ENCODE measurements at regions not wholly inside any gene's neighbourhood (a gene's known extent, or its start where the extent isn't known, plus 50 kb on each side); places are given as distances from the start of the nearest gene placed in this dataset.
A peak's percentile ranks its signal among the peaks of the same experiment; 100 is the strongest.

DNA sequence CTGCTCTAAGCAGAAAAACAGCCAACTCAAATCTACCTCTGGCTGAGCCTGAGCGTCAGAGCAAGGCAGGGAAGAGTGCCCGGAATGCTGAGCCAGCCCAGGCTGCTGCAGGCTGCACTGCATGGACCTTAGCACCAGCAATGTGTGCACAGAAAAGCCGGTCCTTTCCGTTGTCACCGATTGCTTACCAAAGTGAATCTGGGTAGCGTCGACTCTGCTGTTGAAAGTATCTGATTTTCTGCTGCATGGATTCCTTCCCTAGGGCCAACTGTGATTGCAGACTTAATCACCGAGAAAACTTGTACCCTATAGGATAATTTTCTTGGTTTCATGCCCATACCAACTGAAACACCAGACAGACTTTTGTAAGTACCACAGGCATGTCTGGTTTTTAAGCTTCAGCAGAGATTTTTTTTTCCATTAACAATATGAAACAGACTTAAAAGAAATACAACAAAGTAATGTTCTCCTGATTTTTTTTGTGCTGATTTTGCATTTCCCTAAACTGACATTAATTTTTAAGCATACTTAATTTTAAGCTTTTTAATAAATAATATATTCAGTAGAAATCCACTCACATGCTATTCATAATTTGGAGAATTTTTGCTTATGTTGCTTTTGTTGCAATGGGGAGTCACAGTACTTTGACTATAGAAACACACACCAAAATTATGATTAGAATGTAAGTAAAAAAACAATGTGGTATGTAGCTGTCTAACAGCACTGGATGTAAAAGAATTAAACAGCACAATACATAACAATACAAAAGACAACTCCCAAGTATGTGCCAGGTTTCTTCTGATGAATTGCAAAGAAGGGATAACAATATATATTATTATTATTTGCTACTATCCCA lies 218.0 kb downstream of the THBS2 start:
- no peaks in the 10 kb centered on the region for H3K79me2 ChIP-seq (ENCODE audit: insufficient read depth, low read length)
- Mint-ChIP-seq H3K4me3 (ENCODE audit: unreplicated experiment) (no peak overlapping the region), H3K36me3 (ENCODE audit: low read depth, unreplicated experiment) (no peaks in the 10 kb centered on the region), H3K27me3 (ENCODE audit: low read depth, unreplicated experiment) (peaks cover 9% of the 10 kb centered on the region), H3K9me3 (ENCODE audit: unreplicated experiment) (peaks cover 10% of the 10 kb centered on the region), H3K4me1 (ENCODE audit: low read depth, unreplicated experiment) (peaks cover 6% of the 10 kb centered on the region), H3K27ac (ENCODE audit: unreplicated experiment) (peak overlapping the region; percentile 77)
- H3K27ac ChIP-seq (ENCODE audit: low read depth, low read length), result peak overlapping the region; percentile 80
- peak overlapping the region; percentile 15 for H3K4me3 ChIP-seq (ENCODE audit: insufficient read depth, low read depth, low read length)
- H2AFZ ChIP-seq (ENCODE audit: low read depth, low read length), result peak overlapping the region; percentile 64
- peak; percentile 32 for FAIRE-seq
- H3K4me2 ChIP-seq (ENCODE audit: low read length), result peak overlapping the region; percentile 72
- H3K36me3 ChIP-seq (ENCODE audit: insufficient read depth, low read length), result no peaks in the 10 kb centered on the region
- H3K4me1 ChIP-seq (ENCODE audit: insufficient read depth, low read length), result peaks cover 16% of the 10 kb centered on the region
- no peak for TF ChIP-seq EZH2 (IDR thresholded peaks at IDR 0.05; ENCODE audit: insufficient read depth, low read length)
- TF ChIP-seq, protein P1, sequence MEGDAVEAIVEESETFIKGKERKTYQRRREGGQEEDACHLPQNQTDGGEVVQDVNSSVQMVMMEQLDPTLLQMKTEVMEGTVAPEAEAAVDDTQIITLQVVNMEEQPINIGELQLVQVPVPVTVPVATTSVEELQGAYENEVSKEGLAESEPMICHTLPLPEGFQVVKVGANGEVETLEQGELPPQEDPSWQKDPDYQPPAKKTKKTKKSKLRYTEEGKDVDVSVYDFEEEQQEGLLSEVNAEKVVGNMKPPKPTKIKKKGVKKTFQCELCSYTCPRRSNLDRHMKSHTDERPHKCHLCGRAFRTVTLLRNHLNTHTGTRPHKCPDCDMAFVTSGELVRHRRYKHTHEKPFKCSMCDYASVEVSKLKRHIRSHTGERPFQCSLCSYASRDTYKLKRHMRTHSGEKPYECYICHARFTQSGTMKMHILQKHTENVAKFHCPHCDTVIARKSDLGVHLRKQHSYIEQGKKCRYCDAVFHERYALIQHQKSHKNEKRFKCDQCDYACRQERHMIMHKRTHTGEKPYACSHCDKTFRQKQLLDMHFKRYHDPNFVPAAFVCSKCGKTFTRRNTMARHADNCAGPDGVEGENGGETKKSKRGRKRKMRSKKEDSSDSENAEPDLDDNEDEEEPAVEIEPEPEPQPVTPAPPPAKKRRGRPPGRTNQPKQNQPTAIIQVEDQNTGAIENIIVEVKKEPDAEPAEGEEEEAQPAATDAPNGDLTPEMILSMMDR (IDR thresholded peaks at IDR 0.05; ENCODE audit: insufficient read depth, low read depth, low read length), result no peak
- H3K27me3 ChIP-seq (ENCODE audit: insufficient read depth, low read length), result no peaks in the 10 kb centered on the region
- H3K9ac ChIP-seq (ENCODE audit: low read length), result peak overlapping the region; percentile 72
- no peaks in the 10 kb centered on the region for H4K20me1 ChIP-seq (ENCODE audit: insufficient read depth, low read length)
- H3K9me3 ChIP-seq (ENCODE audit: insufficient read depth, low read depth, low read length), result no peaks in the 10 kb centered on the region
- DNase-seq (ENCODE audit: low read depth), result peak; percentile 95

DNA sequence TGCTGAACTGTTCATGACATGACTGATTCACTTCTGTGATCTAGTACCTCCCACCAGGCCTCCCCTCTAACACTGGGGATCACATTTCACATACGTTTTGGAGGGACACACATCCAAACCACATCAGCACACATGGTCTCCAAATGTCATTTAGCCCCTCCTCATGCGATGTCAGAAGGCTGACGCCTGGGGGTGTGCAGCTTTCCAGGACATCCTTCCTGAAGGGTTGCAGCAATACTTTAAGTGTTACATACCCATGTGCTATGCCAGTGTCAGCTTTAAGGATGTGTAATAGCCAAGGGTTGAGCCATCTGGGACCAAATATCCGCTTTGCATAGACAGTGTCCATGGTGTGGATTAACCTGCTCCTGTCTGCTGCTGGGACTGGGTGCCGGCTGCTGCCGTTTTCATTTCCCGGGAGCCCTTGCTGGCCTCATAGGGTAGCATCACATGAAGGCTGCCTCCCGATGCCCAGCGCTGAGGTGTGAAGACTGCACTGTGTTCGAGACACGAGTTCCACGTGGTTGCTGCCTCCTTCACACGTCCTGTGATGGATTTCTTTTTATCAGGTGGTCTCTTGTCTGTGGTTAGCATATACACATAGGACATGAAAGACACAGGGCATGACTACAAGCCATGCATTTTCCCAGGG lies 219.0 kb downstream of the THBS2 start:
- TF ChIP-seq, protein P1 (IDR thresholded peaks at IDR 0.05; ENCODE audit: insufficient read depth, low read depth, low read length), result no peak
- no peak for TF ChIP-seq EZH2 (IDR thresholded peaks at IDR 0.05; ENCODE audit: insufficient read depth, low read length)
- Histone ChIP-seq H3K4me2 (ENCODE audit: low read length) (peak overlapping the region; percentile 72), H3K36me3 (ENCODE audit: insufficient read depth, low read length) (no peaks in the 10 kb centered on the region), H3K27me3 (ENCODE audit: insufficient read depth, low read length) (no peaks in the 10 kb centered on the region), H3K4me3 (ENCODE audit: insufficient read depth, low read depth, low read length) (peak overlapping the region; percentile 15), H3K27ac (ENCODE audit: low read depth, low read length) (peak overlapping the region; percentile 80), H3K9ac (ENCODE audit: low read length) (peak overlapping the region; percentile 72), H3K79me2 (ENCODE audit: insufficient read depth, low read length) (no peaks in the 10 kb centered on the region), H3K9me3 (ENCODE audit: insufficient read depth, low read depth, low read length) (no peaks in the 10 kb centered on the region), H3K4me1 (ENCODE audit: insufficient read depth, low read length) (peaks cover 16% of the 10 kb centered on the region), H4K20me1 (ENCODE audit: insufficient read depth, low read length) (no peaks in the 10 kb centered on the region), H2AFZ (ENCODE audit: low read depth, low read length) (no peak overlapping the region)
- peaks cover 9% of the 10 kb centered on the region for H3K27me3 Mint-ChIP-seq (ENCODE audit: low read depth, unreplicated experiment)
- peak overlapping the region; percentile 77 for H3K27ac Mint-ChIP-seq (ENCODE audit: unreplicated experiment)
- DNase-seq (ENCODE audit: low read depth), result peak; percentile 18
- no peak overlapping the region for H3K4me3 Mint-ChIP-seq (ENCODE audit: unreplicated experiment)
- no peak for FAIRE-seq
- H3K4me1 Mint-ChIP-seq (ENCODE audit: low read depth, unreplicated experiment), result peaks cover 7% of the 10 kb centered on the region
- no peaks in the 10 kb centered on the region for H3K36me3 Mint-ChIP-seq (ENCODE audit: low read depth, unreplicated experiment)
- H3K9me3 Mint-ChIP-seq (ENCODE audit: unreplicated experiment), result peaks cover 7% of the 10 kb centered on the region
